ENCODE measurements at regions not wholly inside any gene's neighbourhood (a gene's known extent, or its start where the extent isn't known, plus 50 kb on each side); places are given as distances from the start of the nearest gene placed in this dataset.

DNA sequence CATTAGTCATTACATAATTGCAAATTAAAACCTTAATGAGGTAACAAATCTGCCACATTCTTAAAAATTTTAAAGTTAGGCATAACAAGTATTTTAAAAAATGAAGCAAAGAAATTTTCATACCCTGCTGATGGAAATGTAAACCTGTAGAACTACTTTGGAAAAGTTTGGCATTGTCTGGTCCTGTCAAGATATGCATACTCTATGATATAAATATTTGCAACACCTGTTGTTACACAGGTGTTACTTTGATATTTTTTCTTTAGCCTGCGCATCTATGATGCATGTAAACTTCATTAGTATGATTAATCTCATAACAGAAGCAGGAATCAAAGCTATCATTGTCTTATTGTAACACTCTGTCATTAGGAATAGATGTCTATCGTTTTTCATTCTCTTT is 634.3 kb downstream of the TRIB2 start:
- TF ChIP-seq, protein P1, sequence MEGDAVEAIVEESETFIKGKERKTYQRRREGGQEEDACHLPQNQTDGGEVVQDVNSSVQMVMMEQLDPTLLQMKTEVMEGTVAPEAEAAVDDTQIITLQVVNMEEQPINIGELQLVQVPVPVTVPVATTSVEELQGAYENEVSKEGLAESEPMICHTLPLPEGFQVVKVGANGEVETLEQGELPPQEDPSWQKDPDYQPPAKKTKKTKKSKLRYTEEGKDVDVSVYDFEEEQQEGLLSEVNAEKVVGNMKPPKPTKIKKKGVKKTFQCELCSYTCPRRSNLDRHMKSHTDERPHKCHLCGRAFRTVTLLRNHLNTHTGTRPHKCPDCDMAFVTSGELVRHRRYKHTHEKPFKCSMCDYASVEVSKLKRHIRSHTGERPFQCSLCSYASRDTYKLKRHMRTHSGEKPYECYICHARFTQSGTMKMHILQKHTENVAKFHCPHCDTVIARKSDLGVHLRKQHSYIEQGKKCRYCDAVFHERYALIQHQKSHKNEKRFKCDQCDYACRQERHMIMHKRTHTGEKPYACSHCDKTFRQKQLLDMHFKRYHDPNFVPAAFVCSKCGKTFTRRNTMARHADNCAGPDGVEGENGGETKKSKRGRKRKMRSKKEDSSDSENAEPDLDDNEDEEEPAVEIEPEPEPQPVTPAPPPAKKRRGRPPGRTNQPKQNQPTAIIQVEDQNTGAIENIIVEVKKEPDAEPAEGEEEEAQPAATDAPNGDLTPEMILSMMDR (IDR thresholded peaks at IDR 0.05): no peak
- TF ChIP-seq EP300 (IDR thresholded peaks at IDR 0.05) (no peak), POLR2A (IDR thresholded peaks at IDR 0.05) (no peak)

All from tibial nerve (tissue), 4 donors.